B cell (primary cell): ENCODE measurements at regions not wholly inside any gene's neighbourhood (a gene's known extent, or its start where the extent isn't known, plus 50 kb on each side); places are given as distances from the start of the nearest gene placed in this dataset.

Experiments used
- EZH2 ChIP-seq: IDR thresholded peaks from 2 replicates; pipeline ENCODE4 v1.6.1; 2012; ENCODE audit warnings: borderline replicate concordance, low read depth, mild to moderate bottlenecking, moderate library complexity, low read length; ENCODE audit not compliant: insufficient read depth, poor library complexity, severe bottlenecking
- TF ChIP-seq, protein P1 (sequence below): fragments of 200-600 bp; IDR thresholded peaks from one replicate; pipeline ENCODE4 v1.8.0; 2022; ENCODE audit warnings: antibody characterized with exemption, mild to moderate bottlenecking

DNA sequence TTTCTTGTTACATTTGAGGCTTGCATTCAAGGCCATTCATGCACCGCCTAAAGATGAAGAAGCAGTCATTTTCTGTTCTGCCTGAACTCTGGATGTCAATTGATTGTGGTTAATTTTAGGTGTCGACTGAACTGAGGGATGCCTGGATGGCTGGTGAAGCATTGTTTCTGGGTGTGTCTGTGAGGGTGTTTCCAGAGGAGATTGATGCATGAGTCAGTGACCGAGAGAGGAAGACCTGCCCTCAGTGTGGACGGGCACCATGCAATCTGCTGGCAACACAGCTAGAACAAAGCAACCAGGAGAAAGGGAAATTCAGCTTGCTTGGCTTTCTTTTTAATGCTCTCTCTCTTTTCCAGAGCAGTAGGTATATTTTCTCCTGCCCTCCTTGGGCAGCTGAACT, 164.1 kb upstream of the ECI2 start:
- TF ChIP-seq, protein P1, sequence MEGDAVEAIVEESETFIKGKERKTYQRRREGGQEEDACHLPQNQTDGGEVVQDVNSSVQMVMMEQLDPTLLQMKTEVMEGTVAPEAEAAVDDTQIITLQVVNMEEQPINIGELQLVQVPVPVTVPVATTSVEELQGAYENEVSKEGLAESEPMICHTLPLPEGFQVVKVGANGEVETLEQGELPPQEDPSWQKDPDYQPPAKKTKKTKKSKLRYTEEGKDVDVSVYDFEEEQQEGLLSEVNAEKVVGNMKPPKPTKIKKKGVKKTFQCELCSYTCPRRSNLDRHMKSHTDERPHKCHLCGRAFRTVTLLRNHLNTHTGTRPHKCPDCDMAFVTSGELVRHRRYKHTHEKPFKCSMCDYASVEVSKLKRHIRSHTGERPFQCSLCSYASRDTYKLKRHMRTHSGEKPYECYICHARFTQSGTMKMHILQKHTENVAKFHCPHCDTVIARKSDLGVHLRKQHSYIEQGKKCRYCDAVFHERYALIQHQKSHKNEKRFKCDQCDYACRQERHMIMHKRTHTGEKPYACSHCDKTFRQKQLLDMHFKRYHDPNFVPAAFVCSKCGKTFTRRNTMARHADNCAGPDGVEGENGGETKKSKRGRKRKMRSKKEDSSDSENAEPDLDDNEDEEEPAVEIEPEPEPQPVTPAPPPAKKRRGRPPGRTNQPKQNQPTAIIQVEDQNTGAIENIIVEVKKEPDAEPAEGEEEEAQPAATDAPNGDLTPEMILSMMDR, result no peak
- no peak for TF ChIP-seq EZH2
